HG03460 (cell line): ENCODE measurements at regions not wholly inside any gene's neighbourhood (a gene's known extent, or its start where the extent isn't known, plus 50 kb on each side); places are given as distances from the start of the nearest gene placed in this dataset.

Experiments used
- ATAC-seq: cut with Tn5 transposase; IDR thresholded peaks from one replicate; pipeline ENCODE4 v1.9.1; 2021; ENCODE audit not compliant: unreplicated experiment

DNA sequence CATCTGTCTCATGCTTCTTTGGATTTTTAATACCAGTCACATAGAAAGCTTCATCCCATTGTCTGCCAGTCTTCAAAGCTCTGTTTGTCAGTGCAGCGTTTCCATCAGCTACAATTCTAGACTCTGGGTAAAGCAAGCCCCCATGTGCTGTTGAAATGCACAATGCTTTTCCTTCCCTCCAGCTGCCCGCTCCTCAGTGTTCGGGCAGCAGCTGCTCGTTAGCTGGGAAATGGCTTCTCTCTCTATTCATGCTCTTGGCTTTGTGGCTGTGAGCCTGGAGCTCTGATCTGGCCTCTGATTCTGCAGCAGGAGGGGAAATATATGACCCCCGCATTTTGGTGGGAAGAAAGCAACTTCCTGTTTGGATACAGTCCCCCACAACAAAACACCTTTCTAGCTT is 213.0 kb upstream of the CDYL start:
- no peak for ATAC-seq

DNA sequence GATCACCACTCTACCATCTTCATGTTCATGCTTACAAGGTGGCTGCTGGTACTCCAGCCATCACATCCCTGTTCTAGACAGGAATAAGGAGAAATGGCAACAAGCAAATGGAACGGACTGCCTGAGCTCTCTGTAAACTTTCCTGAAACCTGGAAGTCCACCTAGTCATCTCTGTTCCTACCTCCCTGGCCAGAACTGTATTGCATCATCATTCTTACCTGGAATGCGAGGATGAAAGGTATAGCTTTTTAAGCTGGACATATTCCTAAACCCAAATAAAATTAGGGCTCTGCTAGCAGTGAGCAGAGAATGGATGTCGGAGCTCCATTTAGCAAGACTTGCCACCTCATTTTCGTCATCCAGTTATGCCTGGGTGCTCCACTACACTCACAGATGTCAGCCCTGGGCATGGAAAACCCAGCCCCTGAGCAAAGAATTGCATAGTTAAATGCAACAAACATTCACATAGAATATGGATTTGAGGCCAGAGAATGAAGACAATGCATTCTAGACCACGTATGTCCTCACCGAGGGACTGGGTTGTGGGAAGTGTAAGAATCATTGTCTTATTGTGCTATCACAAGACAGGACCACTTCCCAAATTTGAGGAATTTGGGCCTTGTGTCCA is 214.3 kb upstream of the CDYL start:
- ATAC-seq, result no peak

DNA sequence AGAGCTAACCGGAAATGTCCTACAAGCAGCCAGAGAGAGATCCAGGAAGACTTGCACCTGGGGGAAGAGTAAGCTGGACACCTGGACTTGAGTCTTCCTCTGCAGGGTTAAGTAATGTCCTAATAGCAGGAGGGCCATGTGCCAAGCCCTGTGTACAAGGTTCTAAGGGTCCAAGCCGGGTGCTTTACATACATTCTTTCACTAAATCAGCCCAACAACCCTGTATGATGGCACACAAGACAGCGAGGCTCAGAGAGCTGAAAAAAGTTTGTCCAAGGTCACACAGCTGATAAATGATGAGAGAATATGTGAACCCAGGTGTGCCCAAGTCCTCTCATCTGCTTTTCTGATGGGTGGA is 215.1 kb upstream of the CDYL start:
- ATAC-seq, result no peak

DNA sequence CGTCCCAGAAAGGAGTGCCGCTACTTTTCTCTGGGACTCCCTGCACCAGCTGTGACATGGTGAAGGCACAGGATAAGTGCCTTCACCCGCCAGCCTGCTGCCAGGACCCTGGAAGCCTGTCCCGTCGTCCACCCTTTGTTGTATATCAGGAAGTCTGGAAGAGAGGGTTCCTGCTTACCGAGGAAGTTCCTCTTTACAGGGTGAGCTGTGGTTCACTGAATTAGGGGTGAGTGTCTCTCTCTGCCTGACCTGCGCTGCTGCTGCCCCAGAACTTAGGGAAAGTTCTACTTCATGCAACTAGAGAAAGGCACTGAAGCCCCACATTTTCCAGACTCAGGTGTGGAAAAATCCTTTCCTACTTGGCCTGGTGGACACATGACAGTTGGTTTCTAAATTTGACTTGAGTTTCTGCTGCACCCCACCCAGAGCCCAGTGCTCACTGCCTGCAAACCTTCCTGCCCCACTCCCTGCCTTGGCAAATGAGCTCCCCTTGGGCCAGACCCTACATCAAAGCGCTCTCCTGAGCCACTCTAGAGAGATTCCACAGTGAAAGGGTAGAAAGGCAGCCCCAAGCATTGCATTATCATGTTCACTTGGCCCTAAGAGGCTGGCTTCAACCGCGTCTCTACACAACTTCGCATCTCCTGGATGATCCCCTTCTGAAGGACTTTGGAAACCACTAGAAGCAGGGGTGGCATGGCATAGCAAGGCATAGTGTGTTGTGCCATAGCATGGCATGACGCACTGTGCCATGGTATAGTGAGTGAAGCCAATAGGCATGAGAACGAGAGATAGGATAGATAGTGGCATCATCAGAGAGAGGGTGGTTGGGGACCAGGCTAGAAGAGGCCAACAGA is 215.8 kb upstream of the CDYL start:
- ATAC-seq, result no peak

DNA sequence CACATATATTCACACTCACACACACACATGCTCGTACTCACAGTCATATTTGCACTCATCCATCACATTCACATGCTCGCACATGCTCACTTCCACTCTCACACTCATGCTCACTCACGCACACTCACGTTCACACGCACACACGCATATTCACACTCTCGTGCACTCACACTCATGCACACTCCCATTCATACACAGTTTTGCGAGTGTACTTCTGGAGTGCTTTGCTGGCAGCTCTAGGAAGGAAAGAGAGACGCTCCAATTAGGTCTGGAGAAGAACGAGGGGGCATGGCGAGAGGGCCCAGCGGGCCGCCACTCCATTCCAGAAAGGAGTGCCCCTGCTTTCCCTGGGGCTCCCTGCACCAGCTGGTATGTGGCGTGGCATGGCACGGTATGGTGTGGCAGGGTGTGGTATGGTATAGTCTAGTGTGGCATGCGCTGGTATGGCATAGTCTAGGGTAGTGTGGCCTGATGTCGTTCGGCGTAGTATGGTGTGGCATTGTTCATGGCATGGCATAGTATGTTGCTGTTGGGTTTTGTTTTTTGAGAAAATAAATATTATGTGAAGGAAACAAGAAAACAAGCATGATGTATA is 216.8 kb upstream of the CDYL start:
- no peak for ATAC-seq

DNA sequence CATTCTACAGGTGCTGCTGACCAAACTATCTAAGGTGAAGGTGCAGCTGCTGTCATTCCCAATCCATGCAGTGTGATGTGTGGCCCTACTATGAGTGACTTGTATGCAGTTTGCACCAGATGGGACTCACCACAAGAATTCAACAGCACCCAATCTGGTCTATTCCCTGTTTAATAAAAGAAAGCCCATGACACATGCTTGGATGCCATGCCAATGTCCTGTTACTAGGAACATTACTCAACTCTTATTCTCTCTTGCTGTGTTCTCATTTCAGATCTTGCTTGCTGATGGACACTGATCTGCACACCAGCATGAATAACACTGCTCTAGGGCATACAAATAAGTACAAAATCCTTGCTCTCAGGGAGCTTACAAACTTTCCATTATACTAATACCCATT is 221.6 kb upstream of the CDYL start:
- no peak for ATAC-seq

DNA sequence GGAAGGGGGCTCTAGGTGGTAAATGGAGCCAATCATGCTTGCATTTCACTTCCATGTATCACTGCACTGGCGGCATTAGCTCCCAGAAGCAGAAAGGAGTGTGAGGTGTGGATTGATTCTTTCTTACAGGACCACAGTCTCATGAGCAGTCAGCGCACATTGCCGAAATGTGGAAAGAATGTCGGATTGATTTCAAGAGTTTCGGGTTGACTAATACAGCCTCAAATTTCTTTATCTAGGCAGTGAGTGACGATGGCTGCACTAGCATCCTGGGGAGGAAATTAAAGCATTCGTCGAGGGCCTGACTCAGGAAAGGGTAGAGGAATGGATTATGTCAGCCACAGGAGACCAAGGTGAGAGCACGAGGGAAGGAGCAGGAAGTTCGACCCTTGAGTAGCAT is 222.8 kb upstream of the CDYL start:
- no peak for ATAC-seq

DNA sequence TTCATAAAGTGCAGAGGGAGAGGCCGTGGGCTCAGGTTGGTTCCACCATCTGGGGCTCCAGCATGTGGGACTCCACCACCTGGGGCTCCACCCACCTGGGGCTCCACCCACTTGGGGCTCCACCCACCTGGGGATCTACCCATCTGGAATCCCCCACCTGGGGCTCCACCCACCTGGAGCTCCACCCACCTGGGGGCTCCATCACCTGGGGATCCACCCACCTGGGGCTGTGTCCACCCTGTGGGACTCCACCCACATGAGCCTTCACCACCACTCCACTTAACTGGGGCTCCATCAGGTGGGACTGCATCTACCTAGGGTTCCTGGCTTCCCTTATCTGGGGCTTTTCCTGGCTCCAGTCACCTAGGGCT is 226.0 kb upstream of the CDYL start:
- no peak for ATAC-seq

DNA sequence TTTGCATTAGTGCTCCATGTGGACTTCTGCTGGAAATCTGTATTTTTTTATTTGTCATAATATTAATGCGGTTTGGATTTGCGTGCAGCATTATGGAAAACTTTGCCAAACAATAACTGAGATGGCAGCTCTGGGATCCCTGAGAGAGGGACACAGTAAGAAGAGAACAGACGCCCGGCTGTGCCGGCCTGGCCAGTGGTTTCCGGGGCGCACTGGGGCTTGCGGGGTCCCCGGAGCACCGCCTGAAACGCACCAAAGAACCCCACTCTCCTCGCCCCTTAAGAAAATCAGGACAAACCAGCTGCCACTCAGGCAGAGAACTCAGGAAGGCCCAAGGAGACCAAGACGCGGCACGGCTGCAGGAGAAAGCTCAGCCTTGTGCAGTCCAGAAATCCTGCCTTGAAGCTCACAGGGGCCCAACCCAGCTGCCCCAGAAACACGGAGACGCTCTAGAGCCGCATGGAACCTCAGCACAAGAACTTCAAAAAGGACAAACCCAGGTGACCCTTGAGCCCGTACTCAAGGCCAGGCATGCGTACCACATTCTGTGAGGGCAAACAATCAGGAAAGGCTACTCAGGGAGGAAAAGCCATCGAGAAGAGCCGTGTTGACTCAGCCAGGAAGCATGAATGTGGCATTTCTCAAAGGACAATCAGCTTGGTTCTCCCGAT is 226.5 kb upstream of the CDYL start:
- ATAC-seq, result no peak

DNA sequence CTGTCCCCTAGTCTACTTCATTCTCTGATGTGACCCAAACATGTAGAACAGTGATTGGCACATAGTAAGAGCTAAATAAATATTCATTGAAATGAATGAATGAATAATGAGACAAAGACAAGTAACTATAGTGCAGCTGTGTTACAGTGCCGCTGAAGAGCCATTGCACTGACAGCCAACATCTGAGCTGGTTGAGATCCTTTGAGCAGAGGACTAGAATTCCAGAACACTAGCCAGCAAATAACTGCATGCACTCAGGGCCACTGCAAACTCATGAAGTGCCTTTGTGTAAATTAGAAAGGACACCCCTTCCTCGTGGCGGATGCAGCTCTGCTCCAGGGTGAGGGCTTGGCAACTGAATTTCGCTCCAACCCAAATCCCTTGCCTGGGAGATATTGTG is 230.3 kb upstream of the CDYL start:
- ATAC-seq, result no peak

DNA sequence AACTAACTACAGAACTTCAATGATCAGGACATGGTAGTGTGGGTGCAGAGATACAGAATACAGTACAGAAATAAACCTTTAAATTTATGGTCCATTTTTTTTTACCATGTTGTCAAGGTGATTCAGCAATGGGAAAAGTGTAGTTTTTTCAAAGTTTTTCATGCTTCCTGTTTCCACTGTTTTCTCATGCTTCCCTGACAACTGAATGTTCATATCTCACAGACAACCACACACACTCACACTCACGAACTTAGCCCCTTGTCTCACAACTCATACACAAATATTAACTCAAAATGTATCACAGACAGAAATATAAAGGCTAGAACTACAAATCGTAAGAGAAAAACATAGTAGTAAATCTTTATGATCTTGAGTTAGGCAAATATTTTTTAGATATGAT is 232.6 kb upstream of the CDYL start:
- ATAC-seq, result no peak

DNA sequence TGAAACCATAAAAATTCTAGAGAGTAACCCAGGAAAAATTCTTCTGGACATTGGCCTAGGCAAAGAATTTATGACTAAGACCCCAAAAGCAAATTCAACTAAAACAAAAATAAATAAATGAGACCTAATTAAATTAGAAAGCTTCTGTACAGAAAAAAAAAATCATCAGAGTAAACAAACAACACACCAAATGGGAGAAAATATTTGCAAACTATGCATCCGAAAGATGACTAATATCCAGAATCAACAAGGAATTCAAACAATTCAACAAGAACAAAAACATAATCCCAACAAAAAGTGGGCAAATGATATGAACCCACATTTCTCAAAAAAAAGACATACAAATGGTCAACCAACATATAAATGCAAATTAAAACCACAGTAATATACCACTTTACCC is 242.6 kb upstream of the CDYL start:
- ATAC-seq, result no peak

DNA sequence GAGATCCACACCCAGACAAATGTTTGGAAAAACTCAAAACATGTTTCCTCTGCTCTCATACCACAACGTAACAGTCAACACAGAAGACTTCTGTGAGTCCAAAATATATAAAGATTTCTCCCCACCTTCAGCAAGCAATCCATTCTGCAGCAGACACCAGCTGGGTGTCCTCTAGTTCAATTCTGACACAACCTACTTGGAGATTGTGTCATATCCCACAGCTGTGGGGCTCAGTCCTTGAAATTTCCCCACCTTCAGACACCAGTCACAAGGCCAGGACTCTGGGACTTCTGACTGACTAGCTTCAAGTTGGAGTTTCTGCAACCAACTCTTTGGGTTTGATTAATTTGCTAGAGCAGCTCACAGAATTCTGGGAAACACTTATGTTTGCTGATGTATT is 244.8 kb upstream of the CDYL start:
- ATAC-seq, result no peak

DNA sequence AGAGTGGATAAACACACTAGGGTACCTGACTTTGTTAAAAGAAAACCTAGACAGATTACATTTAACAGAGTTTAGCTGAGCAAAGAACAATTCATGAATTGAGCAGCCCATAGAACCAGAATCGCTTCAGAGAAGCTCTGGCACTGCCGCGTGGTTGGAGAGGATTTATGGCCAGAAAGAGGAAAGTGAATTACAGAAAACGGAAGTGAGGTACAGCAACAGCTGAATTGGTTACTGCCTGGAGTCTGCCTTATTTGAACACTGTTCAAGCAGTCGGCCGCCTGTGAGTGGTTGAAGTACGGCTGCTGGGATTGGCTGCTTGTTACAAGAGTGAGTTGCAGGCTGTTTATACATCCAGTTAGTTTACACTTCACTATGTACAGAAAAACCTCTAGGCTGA is 253.8 kb upstream of the CDYL start:
- ATAC-seq, result no peak

DNA sequence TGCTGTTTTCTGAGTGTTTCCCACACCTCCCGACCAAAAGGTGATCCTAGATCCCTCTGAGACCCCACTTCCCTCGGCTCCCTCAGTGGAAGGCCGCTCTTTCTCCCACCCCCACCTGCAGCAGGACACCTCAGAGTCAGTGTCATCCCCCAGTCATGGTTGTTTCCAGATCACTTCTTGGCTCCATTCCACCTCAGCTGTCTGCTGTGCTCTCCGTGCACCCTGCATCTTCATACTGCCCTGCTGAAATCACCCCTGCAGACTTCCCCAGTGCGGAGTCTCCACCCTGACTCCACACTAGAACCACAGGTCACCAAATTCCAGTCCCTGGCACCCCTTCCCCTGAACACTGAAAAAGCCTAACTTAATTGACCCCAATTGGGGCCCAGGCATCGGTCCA is 255.1 kb upstream of the CDYL start:
- ATAC-seq, result no peak

DNA sequence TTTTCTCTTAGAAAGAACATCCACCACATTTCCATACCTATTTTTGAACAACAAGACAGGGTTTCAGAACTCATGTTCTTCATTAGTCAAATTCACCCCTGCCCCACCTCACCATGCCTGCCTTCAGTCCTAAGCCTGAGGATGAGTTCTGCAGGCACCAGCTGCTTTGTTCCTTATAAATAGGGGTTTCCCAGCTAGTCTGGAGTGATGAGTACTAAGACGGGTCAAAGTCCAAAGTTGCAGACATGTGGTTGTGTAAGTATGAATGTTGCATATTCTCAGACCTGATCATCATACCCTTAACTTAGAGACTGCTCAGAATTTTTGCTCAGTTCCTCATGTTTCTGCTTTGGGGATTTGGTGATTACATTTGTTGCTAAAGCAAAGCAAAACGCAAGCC is 257.7 kb upstream of the CDYL start:
- no peak for ATAC-seq

DNA sequence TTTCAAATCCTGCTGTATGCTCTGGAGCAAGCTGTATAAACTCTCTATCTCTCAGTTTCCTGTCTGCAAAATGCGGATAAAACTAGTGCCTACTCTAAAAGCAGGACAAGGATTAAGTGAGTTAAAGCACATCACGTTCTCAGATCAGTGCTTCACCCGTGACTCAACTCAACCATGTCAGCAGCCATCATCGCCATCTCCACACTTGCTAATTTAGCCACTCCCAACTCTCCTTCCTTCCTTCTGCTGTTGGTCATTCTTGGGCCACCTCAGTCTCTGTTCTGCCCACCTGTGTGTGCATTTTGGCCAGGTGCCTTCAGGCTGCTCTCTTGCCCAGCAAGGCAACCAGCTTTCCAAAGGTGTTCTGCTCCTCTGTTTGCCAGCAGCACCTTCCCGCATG is 260.0 kb upstream of the CDYL start:
- no peak for ATAC-seq

DNA sequence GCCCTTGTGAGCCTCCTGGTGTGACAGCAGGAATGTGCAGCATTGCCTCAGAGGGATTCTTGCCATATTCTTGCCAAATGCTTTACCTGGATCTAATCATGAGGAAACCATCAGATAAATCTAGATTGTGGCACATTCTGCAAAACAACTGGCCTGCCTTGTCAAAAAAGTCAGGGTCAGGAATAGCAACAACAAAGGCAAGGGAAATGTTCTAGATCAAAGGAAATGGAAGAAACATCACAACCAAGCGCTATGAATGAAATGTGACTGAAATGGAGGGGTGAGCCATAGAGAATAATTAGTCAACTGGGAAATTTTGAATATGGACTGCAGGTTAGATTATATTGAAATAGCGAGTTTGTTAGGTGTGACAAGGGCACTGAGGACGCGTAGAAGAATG is 262.6 kb upstream of the CDYL start:
- no peak for ATAC-seq

DNA sequence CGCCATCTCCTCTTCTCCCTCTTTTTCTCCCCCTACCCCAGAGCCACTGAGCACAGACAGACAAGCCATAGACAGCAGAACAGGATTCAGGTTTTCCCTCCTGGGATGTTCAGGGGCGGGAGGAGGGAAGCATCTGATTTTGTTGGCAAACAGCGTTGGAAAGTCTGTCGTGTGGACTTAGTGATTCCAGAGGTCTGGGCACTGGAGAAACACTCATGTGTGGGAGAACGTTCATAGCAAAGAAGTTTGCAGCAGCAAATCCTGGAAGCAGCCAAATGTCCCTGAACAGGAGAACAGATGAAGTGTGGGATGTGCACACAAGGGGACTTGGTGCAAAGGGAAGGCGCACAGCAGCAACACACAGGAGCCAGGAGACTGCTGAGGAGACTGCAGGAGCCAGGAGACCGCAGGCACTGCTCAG is 264.1 kb upstream of the CDYL start:
- ATAC-seq, result no peak

DNA sequence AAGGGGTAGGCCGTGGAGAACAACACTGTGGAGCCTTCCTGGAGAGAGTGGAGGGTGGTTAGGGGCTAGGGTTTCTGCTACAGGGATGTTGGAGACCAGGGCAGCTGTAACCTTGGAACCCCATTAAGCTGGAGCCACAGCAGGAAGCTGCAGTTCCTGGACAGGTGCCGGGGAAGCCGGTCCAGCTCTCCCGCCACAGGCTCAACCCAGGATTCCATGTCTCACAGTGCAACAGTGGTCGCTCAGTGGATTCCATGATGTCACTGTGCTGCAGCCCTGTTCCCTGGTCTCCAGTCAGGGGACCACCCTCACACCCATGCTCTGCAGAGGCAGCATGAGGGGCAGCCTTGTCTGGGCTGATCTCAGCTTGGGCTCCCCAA is 264.6 kb upstream of the CDYL start:
- ATAC-seq, result no peak

DNA sequence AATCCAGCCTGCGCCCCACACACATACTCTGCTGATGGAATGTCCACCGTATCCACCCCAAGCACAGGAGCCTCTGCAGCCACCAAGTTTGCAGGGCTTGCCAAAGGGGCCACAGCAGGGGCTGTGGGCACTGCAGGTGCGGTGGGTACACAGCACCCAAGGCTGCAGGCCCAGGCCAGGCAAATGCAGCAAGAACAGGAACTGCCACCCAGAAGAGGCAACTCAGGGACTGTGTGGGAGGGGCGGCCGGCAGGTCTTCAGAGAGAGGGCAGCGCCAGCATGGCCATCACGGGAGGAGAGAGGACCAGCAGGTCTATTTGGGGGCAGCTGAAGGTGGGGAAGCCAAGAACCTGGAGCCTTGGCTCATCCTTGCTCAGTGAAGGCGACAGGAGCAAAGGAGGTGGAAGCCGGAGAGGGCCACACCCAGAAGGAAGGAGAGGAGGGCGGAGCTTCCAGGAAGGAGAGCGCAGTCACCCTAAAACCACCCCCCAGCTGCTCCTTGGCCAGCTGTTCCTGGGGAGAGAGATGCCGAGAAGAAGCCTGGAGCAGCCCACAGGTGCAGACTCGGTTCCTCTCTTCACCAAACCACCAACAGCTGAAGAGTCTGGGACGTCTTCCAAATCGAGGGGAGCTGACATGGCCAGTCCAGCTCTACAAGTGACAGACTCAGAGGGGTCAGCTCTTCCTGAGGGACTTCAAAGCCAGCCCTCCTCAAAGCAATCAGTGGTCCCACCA is 265.1 kb upstream of the CDYL start:
- no peak for ATAC-seq
